ENCODE measurements at regions not wholly inside any gene's neighbourhood (a gene's known extent, or its start where the extent isn't known, plus 50 kb on each side); places are given as distances from the start of the nearest gene placed in this dataset.

DNA sequence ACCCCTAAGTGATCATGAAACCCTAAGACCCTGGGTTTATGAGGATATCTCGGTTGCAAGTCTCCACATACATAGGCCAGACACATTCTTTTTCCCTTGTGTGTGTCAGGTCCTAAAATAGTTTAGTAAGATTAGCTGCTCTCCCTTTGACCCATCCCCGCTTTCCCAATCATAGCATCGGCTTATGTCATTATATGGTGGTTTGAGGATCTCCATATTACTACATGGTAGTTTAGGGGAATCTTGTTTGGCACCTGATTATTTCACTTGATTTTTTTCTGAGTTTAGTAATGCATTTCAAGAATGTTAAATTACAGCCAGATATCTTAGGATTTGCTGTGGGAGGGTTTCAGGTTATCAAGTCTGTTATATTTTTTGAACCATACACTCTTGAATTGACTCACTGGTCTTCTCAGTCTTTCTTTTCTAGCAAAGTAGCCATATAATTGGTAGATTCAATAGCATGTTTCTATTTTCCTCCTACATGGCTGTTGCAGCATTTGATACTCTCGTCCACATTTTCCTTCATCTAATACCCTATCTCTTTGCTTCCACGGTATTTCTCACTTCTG is 68.3 kb upstream of the TRHDE start:
- TF ChIP-seq POLR2A (IDR thresholded peaks at IDR 0.05; ENCODE audit: low read depth, low read length) (no peak), POLR2AphosphoS5 (IDR thresholded peaks at IDR 0.05; ENCODE audit: low read depth, low read length) (no peak), POU2F2 (IDR thresholded peaks at IDR 0.05; ENCODE audit: low read depth, low read length) (no peak), PAX5 (IDR thresholded peaks at IDR 0.05; ENCODE audit: insufficient read depth, low read length, severe bottlenecking) (no peak), TAF1 (IDR thresholded peaks at IDR 0.05; ENCODE audit: low read depth, low read length) (no peak), SPI1 (IDR thresholded peaks at IDR 0.05; ENCODE audit: low read depth, low read length) (no peak)

Data from GM12891 (cell line).